IMR-90 (cell line): ENCODE measurements at regions not wholly inside any gene's neighbourhood (a gene's known extent, or its start where the extent isn't known, plus 50 kb on each side); places are given as distances from the start of the nearest gene placed in this dataset.

Source experiments
- ATAC-seq: fragments of 200-7000 bp; cut with Tn5 transposase; 2 replicates; pipeline ENCODE4 v1.9.1; 2020; ENCODE audit warnings: low read depth, mild to moderate bottlenecking, moderate library complexity
- BruUV-seq: library from RNA; stranded (reverse); fragments of 400-500 nt; replicated peaks from 2 replicates; lab custom pipeline; 2021; lab: Mats Ljungman, UMichigan
- CTCF ChIA-PET: fragments of 300-600 bp; formaldehyde crosslinking; extraction: SDS; loops from one replicate; lab custom pipeline; 2021; ENCODE audit warnings: antibody characterized with exemption; lab: Yijun Ruan, JAX
- POLR2A ChIA-PET: fragments of 300-600 bp; sonication (Branson Sonifier 250); formaldehyde crosslinking; loops from one replicate; lab custom pipeline; 2022; ENCODE audit warnings: antibody characterized with exemption; ENCODE audit not compliant: unreplicated experiment; lab: Charles Lee
- DNase-seq: peaks from one replicate; pipeline ENCODE4 v3.0.0; 2013
- H2AFZ ChIP-seq: replicated peaks from 2 replicates; pipeline ENCODE3; 2013; ENCODE audit warnings: low read length, mild to moderate bottlenecking; ENCODE audit not compliant: poor library complexity
- H2AK5ac ChIP-seq: 2 replicates; pipeline ENCODE4 v1.6.1; 2013; ENCODE audit warnings: low read depth, low read length, inconsistent platforms
- H2AK9ac ChIP-seq: replicated peaks from 2 replicates; pipeline ENCODE3; 2013; ENCODE audit warnings: mild to moderate bottlenecking, low read depth, low read length, moderate library complexity; ENCODE audit not compliant: poor library complexity
- H2BK120ac ChIP-seq: 2 replicates; pipeline ENCODE4 v1.6.1; 2013; ENCODE audit warnings: low read depth, low read length, inconsistent platforms
- H2BK15ac ChIP-seq: 3 replicates; pipeline ENCODE4 v1.6.1; 2013; ENCODE audit warnings: low read depth, low read length, inconsistent platforms
- H2BK20ac ChIP-seq: 2 replicates; pipeline ENCODE4 v1.6.1; 2013; ENCODE audit warnings: low read depth, mild to moderate bottlenecking, inconsistent platforms, low read length, moderate library complexity
- H2BK5ac ChIP-seq: 2 replicates; pipeline ENCODE4 v1.6.1; 2013; ENCODE audit warnings: mild to moderate bottlenecking, low read depth, low read length, inconsistent platforms; ENCODE audit not compliant: poor library complexity, severe bottlenecking
- H3K14ac ChIP-seq: replicated peaks from 2 replicates; pipeline ENCODE4 v1.6.1; 2013; ENCODE audit warnings: low read depth, low read length, inconsistent platforms
- H3K18ac ChIP-seq: 2 replicates; pipeline ENCODE4 v1.6.1; 2013; ENCODE audit warnings: low read depth, low read length, control low read depth
- H3K23ac ChIP-seq: 2 replicates; pipeline ENCODE4 v1.6.1; 2013; ENCODE audit warnings: low read depth, low read length, inconsistent platforms
- H3K27ac ChIP-seq: 2 replicates; pipeline ENCODE4 v1.5.1; 2013; ENCODE audit warnings: mild to moderate bottlenecking, control low read depth, low read length; ENCODE audit not compliant: insufficient read depth
- H3K27me3 ChIP-seq: 2 replicates; pipeline ENCODE4 v1.6.1; 2013; ENCODE audit warnings: low read length; ENCODE audit not compliant: control insufficient read depth, insufficient read depth
- H3K36me3 ChIP-seq: 2 replicates; pipeline ENCODE4 v1.6.1; 2013; ENCODE audit warnings: low read length, mixed read lengths; ENCODE audit not compliant: control insufficient read depth, insufficient read depth
- H3K4ac ChIP-seq: 2 replicates; pipeline ENCODE4 v1.6.1; 2013; ENCODE audit warnings: low read depth, low read length, inconsistent platforms
- H3K4me1 ChIP-seq: 2 replicates; pipeline ENCODE4 v1.6.1; 2013; ENCODE audit warnings: low read length, mixed read lengths; ENCODE audit not compliant: control insufficient read depth, insufficient read depth
- H3K4me2 ChIP-seq: 2 replicates; pipeline ENCODE4 v1.6.1; 2013; ENCODE audit warnings: low read depth, mild to moderate bottlenecking, control low read depth, low read length, moderate library complexity
- H3K4me3 ChIP-seq: 2 replicates; pipeline ENCODE4 v1.5.1; 2013; ENCODE audit warnings: low read depth, mild to moderate bottlenecking, control low read depth, low read length, moderate library complexity; ENCODE audit not compliant: insufficient read depth
- H3K56ac ChIP-seq: 2 replicates; pipeline ENCODE4 v1.6.1; 2013; ENCODE audit warnings: low read length, inconsistent platforms; ENCODE audit not compliant: insufficient read depth; ENCODE audit errors: extremely low read depth
- H3K79me1 ChIP-seq, 2 experiments: 2 replicates each; pipeline ENCODE4 v1.6.1; 2013; ENCODE audit warnings: low read length in 2 of 2, inconsistent platforms in 1 of 2, low read depth in 1 of 2
- H3K9ac ChIP-seq: 2 replicates; pipeline ENCODE4 v1.6.1; 2013; ENCODE audit warnings: low read depth, low read length, control low read depth
- H3K9me1 ChIP-seq: 2 replicates; pipeline ENCODE4 v1.6.1; 2013; ENCODE audit warnings: low read length, inconsistent platforms; ENCODE audit not compliant: insufficient read depth
- H3K9me3 ChIP-seq: 2 replicates; pipeline ENCODE4 v1.6.1; 2013; ENCODE audit warnings: low read length; ENCODE audit not compliant: control insufficient read depth, insufficient read depth
- H4K20me1 ChIP-seq: 2 replicates; pipeline ENCODE4 v1.6.1; 2013; ENCODE audit warnings: low read length, inconsistent platforms; ENCODE audit not compliant: insufficient read depth
- H4K5ac ChIP-seq: 2 replicates; pipeline ENCODE4 v1.6.1; 2013; ENCODE audit warnings: mild to moderate bottlenecking, low read depth, low read length, control low read depth
- H4K8ac ChIP-seq, 2 experiments: 2 replicates each; pipeline ENCODE4 v1.6.1; 2013; ENCODE audit warnings: low read depth in 2 of 2, low read length in 2 of 2, control low read depth in 1 of 2, inconsistent platforms in 1 of 2
- H4K91ac ChIP-seq: 2 replicates; pipeline ENCODE4 v1.6.1; 2013; ENCODE audit warnings: low read depth, low read length, inconsistent platforms; ENCODE audit not compliant: insufficient read depth
- BHLHE40 ChIP-seq: fragments of 150-350 bp; IDR thresholded peaks from 2 replicates; pipeline ENCODE4 v1.6.1; 2016; ENCODE audit warnings: mild to moderate bottlenecking, low read depth, low read length
- CEBPB ChIP-seq: IDR thresholded peaks from 2 replicates; pipeline ENCODE4 v1.6.1; 2012; ENCODE audit warnings: low read depth, low read length, improper control_type of control experiment
- ELK1 ChIP-seq: fragments of 150-350 bp; IDR thresholded peaks from 2 replicates; pipeline ENCODE4 v1.6.1; 2016; ENCODE audit warnings: low read depth, mild to moderate bottlenecking, low read length, moderate library complexity, borderline replicate concordance
- FOS ChIP-seq: fragments of 150-350 bp; IDR thresholded peaks from 2 replicates; pipeline ENCODE4 v1.6.1; 2016; ENCODE audit warnings: low read depth, low read length
- MAZ ChIP-seq: IDR thresholded peaks from 2 replicates; pipeline ENCODE4 v1.6.1; 2012; ENCODE audit warnings: low read depth, mild to moderate bottlenecking, low read length, improper control_type of control experiment, moderate library complexity, borderline replicate concordance
- MXI1 ChIP-seq: IDR thresholded peaks from 2 replicates; pipeline ENCODE4 v1.6.1; 2012; ENCODE audit warnings: low read depth, mild to moderate bottlenecking, low read length, moderate library complexity, borderline replicate concordance
- RCOR1 ChIP-seq: IDR thresholded peaks from 2 replicates; pipeline ENCODE4 v1.6.1; 2012; ENCODE audit warnings: mild to moderate bottlenecking, low read length, improper control_type of control experiment; ENCODE audit not compliant: insufficient replicate concordance
- USF2 ChIP-seq: fragments of 150-350 bp; IDR thresholded peaks from 2 replicates; pipeline ENCODE4 v1.6.1; 2017; ENCODE audit warnings: mild to moderate bottlenecking, antibody characterized with exemption, low read length, low read depth
- WGBS, 2 experiments: methylation state at CpG; one replicate each; pipeline versions ENCODE4 v1.1.5 to v1.1.7; 2013; ENCODE audit warnings: missing lambda C conversion rate in 2 of 2; ENCODE audit not compliant: insufficient read length in 1 of 2; ENCODE audit errors: extremely low coverage in 2 of 2; 5-methylcytosine and 5-hydroxymethylcytosine counted together
- dilution Hi-C: fragments of 300-500 bp; cut with HindIII; formaldehyde crosslinking; loops from one replicate; pipeline ENCODE4 v1.14.3; 2018; ENCODE audit warnings: low sequenced_read_pairs; ENCODE audit not compliant: unreplicated experiment
- in situ Hi-C: fragments of 300-500 bp; cut with MboI; formaldehyde crosslinking; loops from 3 replicates; pipeline ENCODE4 v1.14.3; 2019; ENCODE audit warnings: low sequenced_read_pairs, inconsistent platforms, mixed read lengths
- intact Hi-C: fragments of 100-400 bp; cut with micrococcal nuclease; formaldehyde crosslinking; loops from 2 replicates; pipeline ENCODE4 v1.10.0; 2022

GRCh38 chr20:4502756-4503155 is 183.5 kb upstream of the PRNP start:
- no peak overlapping the region for H3K9ac ChIP-seq
- no peak overlapping the region for H3K18ac ChIP-seq
- peaks cover 7% of the 10 kb centered on the region for H3K9me3 ChIP-seq
- H2BK5ac ChIP-seq: no peak overlapping the region
- H4K91ac ChIP-seq: no peak overlapping the region
- H3K9me1 ChIP-seq: no peaks in the 10 kb centered on the region
- CTCF ChIA-PET: no interaction called here
- H2AK9ac ChIP-seq: no peak overlapping the region
- no peaks in the 10 kb centered on the region for H4K20me1 ChIP-seq
- H2BK15ac ChIP-seq: peak overlapping the region; percentile 96
- H3K14ac ChIP-seq: no peak overlapping the region; the same call in 1 of the 2 replicates
- H3K23ac ChIP-seq: no peak overlapping the region
- H3K27me3 ChIP-seq: no peaks in the 10 kb centered on the region
- dilution Hi-C loops: loop anchor here (10.0 kb wide), 1 partner anchor 82 kb away; no protein-coding TSS in a partner anchor
- peak overlapping the region; percentile 52 for H2BK20ac ChIP-seq
- no peak overlapping the region for H3K56ac ChIP-seq
- H3K27ac ChIP-seq: no peak overlapping the region
- DNase-seq (no peak), ATAC-seq (no peak)
- no TSS peak for BruUV-seq
- H3K4me3 ChIP-seq: no peak overlapping the region
- no peak overlapping the region for H2AFZ ChIP-seq
- no peaks in the 10 kb centered on the region for H3K79me1 ChIP-seq
- H3K4ac ChIP-seq: peak overlapping the region; percentile 1; the same call in 1 of the 2 replicates
- peak overlapping the region; percentile 68; the same call in 1 of the 2 replicates for H2BK120ac ChIP-seq
- intact Hi-C loops: no loop called here
- no CpG with 5 or more reads among the region's 4 CpGs for WGBS, 2 experiments
- peaks cover 4% of the 10 kb centered on the region; the same call in 1 of the 2 replicates for H3K4me1 ChIP-seq
- POLR2A ChIA-PET: no interaction called here
- in situ Hi-C loops: no loop called here
- H2AK5ac ChIP-seq: peak overlapping the region; percentile 73; the same call in 1 of the 2 replicates
- TF ChIP-seq MAZ (no peak), MXI1 (no peak), RCOR1 (no peak), FOS (no peak), USF2 (no peak), ELK1 (no peak), CEBPB (no peak), BHLHE40 (no peak)
- H3K36me3 ChIP-seq: no peaks in the 10 kb centered on the region
- H3K4me2 ChIP-seq: no peak overlapping the region
- H4K5ac ChIP-seq: no peak overlapping the region
- H4K8ac ChIP-seq: peak overlapping the region in 1 of 2 experiments; percentile 20; a peak in 1 of 4 replicates
